ENCODE measurements at regions not wholly inside any gene's neighbourhood (a gene's known extent, or its start where the extent isn't known, plus 50 kb on each side); places are given as distances from the start of the nearest gene placed in this dataset.

DNA sequence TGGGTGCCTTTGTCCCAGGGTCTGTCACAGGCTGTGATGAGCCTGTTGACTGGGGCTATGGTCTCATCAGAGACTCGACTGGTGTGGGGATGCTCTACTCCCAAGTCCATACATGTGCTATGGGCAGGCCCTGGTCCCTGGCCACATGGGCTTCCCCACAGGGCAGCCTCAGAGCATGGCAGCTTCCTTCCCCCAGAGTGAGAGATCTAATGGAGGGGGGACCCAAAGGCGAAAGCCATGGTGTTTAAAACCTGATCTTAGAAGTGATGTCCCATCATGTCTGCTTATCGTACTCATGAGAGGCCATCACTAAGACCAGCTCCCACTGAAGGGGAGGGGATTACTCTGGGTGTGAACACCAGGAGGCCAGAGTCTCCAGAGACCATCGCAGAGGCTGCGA is 279.0 kb upstream of the RTL1 start:
- no peak for DNase-seq

- no peak for DNase-seq
These were observed 280.0 kb upstream of the RTL1 start for GRCh38 chr14:101183376-101184103.

- no peak for DNase-seq
These were observed 280.6 kb upstream of the RTL1 start for GRCh38 chr14:101184104-101184455.

DNA sequence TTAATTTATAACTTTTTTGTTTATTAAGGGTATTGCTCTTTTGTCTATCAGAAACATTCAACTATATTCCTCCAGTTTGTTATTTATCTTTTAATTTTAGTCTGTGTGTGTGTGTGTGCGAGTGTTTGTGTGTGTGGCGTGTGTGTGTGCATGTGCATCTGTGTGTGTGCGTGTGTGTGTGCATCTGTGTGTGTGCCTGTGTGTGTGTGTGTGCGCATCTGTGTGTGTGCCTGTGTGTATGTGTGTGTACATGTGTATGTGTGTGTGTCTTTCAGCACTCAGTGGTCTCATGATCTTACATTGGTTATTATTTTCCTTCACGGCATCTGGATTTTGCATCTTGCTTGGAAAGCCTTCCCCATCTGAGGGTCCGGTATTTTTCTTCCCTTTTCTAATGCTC is 281.1 kb upstream of the RTL1 start:
- DNase-seq = no peak

DNA sequence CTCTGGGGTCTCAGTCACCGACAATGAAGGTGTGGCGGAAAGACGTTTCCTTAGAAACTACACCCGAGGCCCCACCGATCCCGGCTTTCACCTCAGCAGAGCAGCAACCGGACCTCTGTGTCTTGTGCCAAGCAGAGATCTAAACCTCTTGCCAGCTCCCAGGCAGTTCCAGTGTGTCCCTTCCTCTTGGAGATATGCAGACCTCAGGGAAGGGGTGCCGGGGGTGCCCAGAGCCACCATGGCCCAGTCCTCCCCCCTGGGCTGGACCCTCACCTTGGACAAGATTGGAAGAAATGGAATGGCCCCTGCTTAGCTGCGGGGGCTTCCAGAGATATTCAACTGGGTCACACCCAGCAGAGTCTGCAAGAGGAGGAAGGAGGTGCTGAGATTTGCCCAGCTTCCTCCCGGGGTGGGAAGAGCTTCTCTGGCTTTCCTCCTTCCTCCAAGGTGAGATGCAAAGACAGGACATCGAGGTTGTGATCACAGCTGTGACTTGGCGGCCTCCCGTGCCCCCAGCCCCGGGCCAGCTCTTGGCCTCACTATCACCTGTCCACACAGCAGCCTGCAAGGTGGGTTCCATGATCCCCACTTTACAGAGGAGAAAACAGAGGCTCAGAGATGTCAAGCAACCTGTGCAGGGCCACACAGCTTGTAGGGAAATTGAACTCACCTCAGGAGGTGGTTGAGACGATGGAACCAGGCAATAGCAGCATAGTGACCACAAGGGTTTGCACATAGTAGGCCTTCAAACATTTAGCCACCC is 281.7 kb upstream of the RTL1 start:
- DNase-seq = no peak

GRCh38 chr14:101185946-101186345 is 282.4 kb upstream of the RTL1 start:
- DNase-seq = no peak

- no peak for DNase-seq
These were observed 283.0 kb upstream of the RTL1 start for GRCh38 chr14:101186544-101186943.

DNA sequence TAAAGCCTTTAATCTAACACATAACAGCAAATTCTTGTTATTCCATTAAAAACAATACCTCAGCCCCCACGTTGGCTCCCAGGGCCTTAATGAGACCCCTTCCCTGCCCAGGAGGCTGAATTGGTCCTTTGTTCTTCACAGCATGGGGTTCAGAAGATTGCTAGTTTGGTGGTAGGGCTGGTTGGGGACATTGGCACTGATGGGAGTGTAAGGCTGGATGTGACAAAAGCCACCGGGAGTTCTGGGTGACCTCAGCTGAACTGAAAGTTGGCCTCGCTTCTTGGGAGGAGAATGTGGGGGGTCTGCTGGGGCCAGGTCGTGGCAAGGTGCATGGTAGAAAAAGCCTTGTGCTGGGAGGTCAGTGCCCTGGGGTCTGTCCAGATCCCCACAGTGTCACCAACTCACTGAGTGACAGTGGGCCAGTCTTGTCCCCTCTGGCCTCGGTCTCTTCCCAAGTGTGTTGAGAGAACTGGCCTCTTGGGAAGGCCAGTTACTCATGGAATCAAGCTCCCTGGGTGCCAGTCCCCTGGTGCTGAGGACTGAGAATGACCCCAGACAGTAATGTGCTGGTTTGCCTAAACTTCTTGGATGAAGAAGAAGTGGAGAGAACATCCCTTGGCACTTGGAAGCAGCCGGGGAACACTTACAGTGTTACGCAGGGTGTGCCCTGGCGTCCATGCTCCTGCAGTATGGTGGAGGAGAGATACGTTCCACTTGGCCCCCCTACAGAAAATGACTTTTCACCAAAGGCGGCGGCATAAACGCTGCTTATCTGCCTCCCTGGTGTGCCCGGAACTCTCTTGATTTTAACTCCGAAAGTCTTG is 283.7 kb upstream of the RTL1 start:
- no peak for DNase-seq

DNA sequence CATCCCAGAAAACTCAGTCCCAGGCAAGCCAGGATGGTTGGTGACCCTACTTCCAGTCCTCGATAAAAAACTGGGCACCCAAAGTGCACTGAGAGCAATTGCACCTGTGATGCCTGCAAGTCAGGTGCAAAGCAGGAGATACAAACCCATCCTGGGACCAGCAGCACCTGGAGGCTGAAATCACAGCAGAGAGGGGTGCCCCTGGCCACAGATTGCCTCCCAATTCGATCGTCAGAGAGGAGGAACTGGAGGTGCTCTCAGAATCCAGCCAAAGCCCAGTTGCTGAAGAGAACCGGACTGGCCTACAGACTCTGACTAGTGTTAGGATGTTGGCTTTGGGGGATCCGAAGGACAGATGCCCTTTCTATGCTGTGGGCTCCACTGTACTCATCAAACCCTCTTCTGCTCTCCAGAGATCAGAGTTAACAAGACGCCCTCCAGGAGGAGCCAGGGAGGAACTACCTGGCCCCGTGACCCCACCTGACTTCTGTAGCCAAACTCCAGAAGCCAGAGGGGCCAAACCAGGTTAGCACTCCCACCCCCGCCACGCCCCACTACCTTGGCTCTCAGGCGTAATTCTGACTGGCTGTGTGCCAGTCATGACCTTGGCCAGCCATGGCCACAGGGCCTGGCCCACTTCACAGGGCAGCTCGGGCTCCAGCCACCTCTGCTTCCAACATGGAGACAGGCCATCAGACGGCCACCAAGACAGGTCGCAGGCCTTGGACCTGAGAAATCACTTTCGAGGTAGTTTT is 284.5 kb upstream of the RTL1 start:
- DNase-seq = no peak

DNA sequence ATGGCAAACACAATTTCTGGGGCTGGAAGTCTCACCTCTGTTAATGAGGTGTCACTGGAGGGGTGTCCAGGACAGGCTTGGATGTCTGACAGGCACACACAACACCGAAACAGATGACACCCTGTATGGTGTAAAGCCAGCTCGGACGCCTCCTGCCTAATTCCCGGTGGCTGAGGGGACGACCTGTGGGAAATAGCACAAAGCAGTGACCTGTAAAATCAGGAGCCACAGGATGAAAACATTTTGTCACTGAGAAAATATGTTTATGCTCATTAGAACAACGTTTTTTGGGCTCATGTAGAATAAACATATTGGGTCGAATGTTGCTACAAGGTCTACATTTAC is 285.0 kb upstream of the RTL1 start:
- DNase-seq = no peak

- no peak for DNase-seq
These were observed 285.7 kb upstream of the RTL1 start for GRCh38 chr14:101189266-101189665.

DNA sequence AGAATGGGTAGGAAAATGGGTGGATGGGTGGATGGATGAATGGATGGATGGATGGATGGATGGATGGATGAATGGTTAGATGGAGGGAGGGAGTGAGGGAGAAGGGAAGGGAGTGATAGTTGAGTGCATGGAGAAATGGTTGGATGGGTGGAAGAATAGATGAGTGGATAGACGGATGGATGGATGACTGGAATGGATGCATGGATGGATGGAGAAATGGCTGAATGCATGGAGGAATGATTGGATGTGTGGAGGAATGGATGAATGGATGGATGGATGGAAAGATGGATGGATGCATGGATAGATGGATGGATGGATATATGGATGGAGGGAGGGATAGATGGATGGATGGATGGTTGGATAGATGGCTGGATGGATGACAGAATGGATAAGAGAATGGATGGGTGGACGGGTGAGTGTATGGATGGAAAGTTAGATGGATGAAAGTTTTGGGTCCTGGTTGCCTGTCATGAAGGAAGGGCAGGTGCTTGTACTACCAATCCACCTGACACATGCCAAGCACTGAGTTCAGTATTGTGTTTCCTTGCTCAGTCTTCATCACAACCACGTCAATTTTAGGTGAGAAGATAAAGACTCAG is 286.5 kb upstream of the RTL1 start:
- DNase-seq = no peak

GRCh38 chr14:101191101-101191720 is 287.7 kb upstream of the RTL1 start:
- no peak for DNase-seq

GRCh38 chr14:101191721-101192660 is 288.5 kb upstream of the RTL1 start:
- DNase-seq = no peak

- no peak for DNase-seq
These were observed 289.1 kb upstream of the RTL1 start for GRCh38 chr14:101192661-101193000.

DNA sequence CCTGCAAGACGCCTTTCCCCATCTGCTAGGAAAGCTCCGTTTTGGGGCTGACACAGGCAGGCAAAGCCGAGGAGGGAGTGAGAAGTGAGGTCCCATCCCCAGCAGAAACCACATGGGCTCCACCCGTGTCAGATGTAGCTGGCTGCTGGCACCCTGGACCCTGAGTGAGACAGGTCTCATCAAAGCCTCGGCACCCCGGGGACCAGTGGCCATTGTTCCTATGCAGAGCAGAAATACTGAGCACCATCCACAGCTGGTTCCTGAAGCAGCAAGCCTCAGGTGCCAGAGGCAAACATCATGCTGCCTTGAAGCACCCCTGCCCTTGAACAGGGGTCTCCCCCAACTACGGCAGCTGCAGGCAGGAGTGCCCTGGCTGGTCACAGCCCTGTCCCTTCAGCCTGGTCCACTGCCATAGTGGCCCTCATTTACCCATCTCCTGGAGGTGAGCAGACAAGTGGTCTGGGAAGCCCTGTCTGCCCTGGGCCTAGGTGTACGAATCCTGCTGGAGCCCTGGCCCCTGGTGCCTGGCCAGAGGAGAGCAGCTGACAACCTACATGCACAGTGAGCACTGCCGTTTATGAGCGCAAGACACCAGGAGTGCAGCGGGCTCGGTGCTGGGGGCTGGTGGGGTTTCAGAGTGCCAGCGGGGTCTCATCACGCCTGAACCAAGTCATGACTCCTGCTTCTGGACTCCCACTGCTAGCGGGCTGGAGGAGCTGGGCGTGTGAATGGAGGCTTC is 289.8 kb upstream of the RTL1 start:
- DNase-seq = no peak

GRCh38 chr14:101193845-101194372 is 290.4 kb upstream of the RTL1 start:
- DNase-seq = no peak

DNA sequence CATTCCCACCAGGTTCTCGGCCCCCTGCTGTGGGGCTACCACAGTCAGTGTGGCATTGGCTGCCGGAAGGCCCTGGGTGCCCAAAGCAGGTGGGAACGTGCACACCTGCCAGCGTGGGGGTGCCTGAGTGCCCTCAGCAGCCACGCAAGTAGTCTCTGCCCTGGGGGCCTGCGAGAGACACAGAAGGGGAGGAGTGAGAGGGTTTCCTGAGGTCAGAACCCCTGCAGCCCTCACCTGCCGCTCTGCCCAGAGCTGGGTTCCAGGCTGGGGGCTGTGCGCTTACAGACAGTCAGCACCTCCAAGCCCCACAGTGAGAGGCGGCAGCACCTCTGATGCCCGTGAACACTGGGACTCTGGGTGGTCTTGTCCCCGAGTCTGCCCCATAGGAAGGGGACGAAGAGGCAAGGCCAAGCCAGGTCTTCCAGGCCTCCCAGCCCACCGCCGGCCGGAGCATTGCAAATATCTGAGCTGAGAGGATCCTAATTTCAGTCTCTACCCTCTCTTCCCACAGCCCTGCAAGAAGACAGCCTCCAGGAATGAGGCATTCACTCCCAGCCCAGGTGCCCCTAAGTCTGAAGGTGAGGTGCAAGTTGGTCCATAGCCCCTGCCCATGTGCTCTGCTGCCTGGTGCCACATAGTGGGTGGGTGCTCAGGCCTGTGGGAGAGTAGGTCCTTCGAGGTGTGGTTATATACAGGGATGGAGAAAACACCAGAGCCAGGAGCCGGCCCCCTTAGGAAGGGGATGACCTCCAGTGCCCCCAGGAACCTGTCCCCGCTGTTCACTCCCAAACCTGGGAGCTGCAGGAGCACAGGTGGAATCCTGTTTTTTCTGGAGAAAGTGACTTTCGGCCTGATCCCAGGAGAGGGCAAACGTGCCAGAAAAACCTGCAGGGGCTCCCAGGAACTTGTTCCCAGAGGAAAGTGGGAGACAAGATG is 291.1 kb upstream of the RTL1 start:
- no peak for DNase-seq
